ENCODE measurements at regions not wholly inside any gene's neighbourhood (a gene's known extent, or its start where the extent isn't known, plus 50 kb on each side); places are given as distances from the start of the nearest gene placed in this dataset.

- Histone ChIP-seq H3K18ac (ENCODE audit: extremely low read depth, low read length) (no peak overlapping the region), H3K27ac (ENCODE audit: low read depth, low read length) (no peak overlapping the region), H3K4me3 (ENCODE audit: extremely low read depth in 1 of 4, insufficient read depth in 2 of 4, low read depth in 3 of 4, low read length in 4 of 4) (no peak overlapping the region), H2BK5ac (ENCODE audit: low read depth, low read length) (no peak overlapping the region), H2BK120ac (replicated peaks; ENCODE audit: low read depth, low read length) (no peak overlapping the region), H4K8ac (ENCODE audit: extremely low read depth, insufficient read depth, low read length) (no peak overlapping the region), H4K5ac (ENCODE audit: insufficient read length, low read depth, low read length) (no peak overlapping the region), H4K20me1 (replicated peaks in 1 of 2; ENCODE audit: control insufficient read depth in 1 of 2, insufficient read depth in 2 of 2, low read length in 2 of 2) (no peaks in the 10 kb centered on the region), H3K23ac (ENCODE audit: insufficient read length) (no peak overlapping the region), H3K4me1 (replicated peaks in 1 of 4; ENCODE audit: control insufficient read depth in 3 of 4, insufficient read depth in 4 of 4, low read length in 3 of 4) (no peaks in the 10 kb centered on the region), H3K4ac (replicated peaks; ENCODE audit: insufficient read length, low read depth, low read length) (no peak overlapping the region), H3K36me3 (ENCODE audit: control insufficient read depth in 2 of 4, insufficient read depth in 4 of 4, low read length in 3 of 4) (no peaks in the 10 kb centered on the region), H2BK15ac (ENCODE audit: low read length) (no peak overlapping the region), H3K4me2 (ENCODE audit: insufficient read depth in 1 of 2, low read depth in 2 of 2, low read length in 2 of 2) (no peak overlapping the region), H3K9me3 (ENCODE audit: insufficient read depth in 2 of 2, low read depth in 1 of 2, low read length in 1 of 2) (no peaks in the 10 kb centered on the region), H4K91ac (replicated peaks; ENCODE audit: insufficient read length, low read length) (no peak overlapping the region), H3K9ac (replicated peaks in 1 of 4; ENCODE audit: extremely low read depth in 1 of 4, low read depth in 3 of 4, low read length in 3 of 4) (no peak overlapping the region), H3K23me2 (ENCODE audit: low read depth, low read length) (no peaks in the 10 kb centered on the region), H3K56ac (replicated peaks; ENCODE audit: insufficient read length, low read depth, low read length) (no peak overlapping the region), H2BK20ac (ENCODE audit: low read length) (no peak overlapping the region), H2AFZ (ENCODE audit: low read length) (no peak overlapping the region), H2AK5ac (ENCODE audit: low read depth, low read length) (no peak overlapping the region), H3K79me2 (ENCODE audit: control insufficient read depth in 1 of 2, insufficient read depth in 2 of 2, low read length in 2 of 2) (no peaks in the 10 kb centered on the region), H3K79me1 (ENCODE audit: low read depth, low read length) (no peaks in the 10 kb centered on the region), H2BK12ac (ENCODE audit: low read depth, low read length) (no peak overlapping the region), H3K27me3 (replicated peaks in 1 of 4; ENCODE audit: control insufficient read depth in 3 of 4, extremely low read depth in 1 of 4, insufficient read depth in 3 of 4, low read length in 3 of 4) (no peaks in the 10 kb centered on the region), H3K14ac (ENCODE audit: insufficient read length) (no peak overlapping the region)
- no peak for DNase-seq (ENCODE audit: low read depth in 1 of 2, low spot score in 2 of 2)
- ChIA-PET POLR2A (ENCODE audit: partially characterized antibody) (no interaction called here), CTCF (ENCODE audit: partially characterized antibody) (interaction anchor here (0.6 kb wide), 1 partner anchor 118 kb away, joined by 3 read pairs; no protein-coding TSS in a partner anchor)
- FAIRE-seq = no peak
- no peak for TF ChIP-seq SAP30 (IDR thresholded peaks at IDR 0.05; ENCODE audit: insufficient read depth, insufficient replicate concordance, low read length)
- no peak for TF ChIP-seq ASH2L (IDR thresholded peaks at IDR 0.05; ENCODE audit: low read length)
- no peak for TF ChIP-seq MAFK (IDR thresholded peaks at IDR 0.05; ENCODE audit: low read depth, low read length)
- TF ChIP-seq GABPA (IDR thresholded peaks at IDR 0.05; ENCODE audit: borderline replicate concordance, insufficient read depth, low read length) = no peak
- no peak for TF ChIP-seq POLR2A (IDR thresholded peaks at IDR 0.05; ENCODE audit: control extremely low read depth in 1 of 2, low read depth in 2 of 2, low read length in 2 of 2)
- no peak for TF ChIP-seq MAX (IDR thresholded peaks at IDR 0.05)
- no peak for TF ChIP-seq SIX5 (IDR thresholded peaks at IDR 0.05; ENCODE audit: low read depth, low read length)
- no peak for TF ChIP-seq BACH1 (IDR thresholded peaks at IDR 0.05; ENCODE audit: low read length)
- TF ChIP-seq EZH2 (IDR thresholded peaks at IDR 0.05; ENCODE audit: low read depth, low read length, severe bottlenecking) = no peak
- TF ChIP-seq GTF2F1 (IDR thresholded peaks at IDR 0.05; ENCODE audit: borderline replicate concordance, low read depth, low read length) = no peak
- TF ChIP-seq YY1 (IDR thresholded peaks at IDR 0.05; ENCODE audit: low read depth, low read length) = no peak
- TF ChIP-seq USF2 (IDR thresholded peaks at IDR 0.05; ENCODE audit: low read length) = no peak
- no peak for TF ChIP-seq TEAD4 (IDR thresholded peaks at IDR 0.05; ENCODE audit: low read depth, low read length)
- no peak for TF ChIP-seq NANOG (IDR thresholded peaks at IDR 0.05; ENCODE audit: insufficient read depth, low read depth, low read length, poor library complexity, severe bottlenecking)
- TF ChIP-seq SIN3A (conservative IDR thresholded peaks at IDR 0.05 in 1 of 2, IDR thresholded peaks at IDR 0.05 in 1 of 2; ENCODE audit: low read depth in 1 of 2, low read length in 2 of 2) = no peak
These were observed 567.1 kb downstream of the CSNK1G3 start for GRCh38 chr5:124079062-124079461.

Measured in H1 (cell line).